ENCODE measurements at regions not wholly inside any gene's neighbourhood (a gene's known extent, or its start where the extent isn't known, plus 50 kb on each side); places are given as distances from the start of the nearest gene placed in this dataset.
"Not testable (repeated sequence)": the region's sequence is repeated elsewhere in the genome, so short reads cannot be mapped to it uniquely, and the experiment has no call there.

- not testable (repeated sequence) for H3K27ac Mint-ChIP-seq; ATAC-seq (ENCODE audit: low read depth in 2 of 2); H3K4me3 Mint-ChIP-seq; H3K9me3 Mint-ChIP-seq; DNase-seq; H3K4me1 Mint-ChIP-seq; H3K36me3 Mint-ChIP-seq
- peaks cover 0 to 12% (median 5%) of the 10 kb centered on the region in 3 donors for H3K27me3 Mint-ChIP-seq
These were observed 145.8 kb upstream of the G2E3 start for GRCh38 chr14:30413184-30413583.

- Mint-ChIP-seq H3K4me3 (no peak overlapping the region), H3K27me3 (peaks cover 7 to 11% (median 10%) of the 10 kb centered on the region in 3 donors), H3K27ac (no peak overlapping the region), H3K36me3 (no peaks in the 10 kb centered on the region), H3K4me1 (no peaks in the 10 kb centered on the region), H3K9me3 (peaks cover 0 to 5% (median 2%) of the 10 kb centered on the region in 7 donors)
- no peak for ATAC-seq (ENCODE audit: low read depth in 2 of 2)
- no peak for DNase-seq
These were observed 141.8 kb upstream of the G2E3 start for GRCh38 chr14:30417121-30417520.

- Mint-ChIP-seq H3K27me3 (peaks cover 7 to 11% (median 7%) of the 10 kb centered on the region in 3 donors), H3K36me3 (no peaks in the 10 kb centered on the region), H3K27ac (no peak overlapping the region), H3K9me3 (peaks cover 0 to 5% (median 0%) of the 10 kb centered on the region in 7 donors), H3K4me1 (no peaks in the 10 kb centered on the region), H3K4me3 (no peak overlapping the region)
- no peak for ATAC-seq (ENCODE audit: low read depth in 2 of 2)
- DNase-seq: no peak
These were observed 141.0 kb upstream of the G2E3 start for GRCh38 chr14:30417999-30418398.

- H3K36me3 Mint-ChIP-seq: no peaks in the 10 kb centered on the region
- DNase-seq: no peak
- peaks cover 7 to 19% (median 14%) of the 10 kb centered on the region in 3 donors for H3K27me3 Mint-ChIP-seq
- no peaks in the 10 kb centered on the region for H3K4me1 Mint-ChIP-seq
- no peak overlapping the region for H3K4me3 Mint-ChIP-seq
- no peak overlapping the region for H3K27ac Mint-ChIP-seq
- peaks cover 0 to 5% (median 0%) of the 10 kb centered on the region in 7 donors for H3K9me3 Mint-ChIP-seq
- ATAC-seq (ENCODE audit: low read depth in 2 of 2): no peak
These were observed 139.9 kb upstream of the G2E3 start for GRCh38 chr14:30419037-30419436.

- Mint-ChIP-seq H3K27ac (no peak overlapping the region), H3K4me1 (no peaks in the 10 kb centered on the region), H3K9me3 (peaks cover 0 to 5% (median 0%) of the 10 kb centered on the region in 7 donors), H3K36me3 (no peaks in the 10 kb centered on the region), H3K4me3 (no peak overlapping the region), H3K27me3 (peaks cover 7 to 26% (median 17%) of the 10 kb centered on the region in 3 donors)
- DNase-seq (no peak), ATAC-seq (ENCODE audit: low read depth in 2 of 2) (no peak)
These were observed 138.4 kb upstream of the G2E3 start for GRCh38 chr14:30420515-30420914.

GRCh38 chr14:30426463-30426862, 132.5 kb upstream of the G2E3 start:
- Mint-ChIP-seq H3K27me3 (peaks cover 0 to 16% (median 15%) of the 10 kb centered on the region in 3 donors), H3K9me3 (peaks cover 0 to 5% (median 0%) of the 10 kb centered on the region in 7 donors), H3K4me3 (no peak overlapping the region), H3K4me1 (no peaks in the 10 kb centered on the region), H3K27ac (no peak overlapping the region), H3K36me3 (no peaks in the 10 kb centered on the region)
- ATAC-seq (ENCODE audit: low read depth in 2 of 2) (no peak), DNase-seq (no peak)

GRCh38 chr14:30427401-30427800, 131.6 kb upstream of the G2E3 start:
- Mint-ChIP-seq H3K4me1 (no peaks in the 10 kb centered on the region), H3K9me3 (peaks cover 0 to 5% (median 0%) of the 10 kb centered on the region in 7 donors), H3K4me3 (no peak overlapping the region), H3K36me3 (no peaks in the 10 kb centered on the region), H3K27me3 (peaks cover 0 to 16% (median 15%) of the 10 kb centered on the region in 3 donors), H3K27ac (no peak overlapping the region)
- no peak for ATAC-seq (ENCODE audit: low read depth in 2 of 2)
- no peak for DNase-seq

- Mint-ChIP-seq H3K9me3 (peaks cover 0 to 5% (median 0%) of the 10 kb centered on the region in 7 donors), H3K27me3 (peaks cover 0 to 16% (median 15%) of the 10 kb centered on the region in 3 donors), H3K4me3 (no peak overlapping the region), H3K36me3 (no peaks in the 10 kb centered on the region), H3K27ac (no peak overlapping the region), H3K4me1 (no peaks in the 10 kb centered on the region)
- ATAC-seq (ENCODE audit: low read depth in 2 of 2) (no peak), DNase-seq (no peak)
These were observed 131.1 kb upstream of the G2E3 start for GRCh38 chr14:30427846-30428245.

GRCh38 chr14:30431552-30431951, 127.4 kb upstream of the G2E3 start:
- H3K36me3 Mint-ChIP-seq: no peaks in the 10 kb centered on the region
- no peaks in the 10 kb centered on the region for H3K4me1 Mint-ChIP-seq

GRCh38 chr14:30440961-30441360, 118.0 kb upstream of the G2E3 start:
- peaks cover 6 to 18% (median 12%) of the 10 kb centered on the region in 3 donors for H3K27me3 Mint-ChIP-seq
- H3K4me3 Mint-ChIP-seq: no peak overlapping the region
- no peak for DNase-seq
- no peak overlapping the region for H3K27ac Mint-ChIP-seq
- H3K36me3 Mint-ChIP-seq: no peaks in the 10 kb centered on the region
- H3K4me1 Mint-ChIP-seq: no peaks in the 10 kb centered on the region
- no peak for ATAC-seq (ENCODE audit: low read depth in 2 of 2)
- peaks cover 0 to 1% (median 0%) of the 10 kb centered on the region in 7 donors for H3K9me3 Mint-ChIP-seq

More at GRCh38 chr14:30431552-30431951, 127.4 kb upstream of the G2E3 start:
- no peak for ATAC-seq (ENCODE audit: low read depth in 2 of 2)
- Mint-ChIP-seq H3K27me3 (peaks cover 0 to 5% (median 0%) of the 10 kb centered on the region in 3 donors), H3K4me3 (no peak overlapping the region), H3K9me3 (peaks cover 0 to 3% (median 2%) of the 10 kb centered on the region in 7 donors), H3K27ac (no peak overlapping the region)
- DNase-seq: no peak

- Mint-ChIP-seq H3K27ac (no peak overlapping the region), H3K4me3 (no peak overlapping the region), H3K36me3 (no peaks in the 10 kb centered on the region), H3K9me3 (peaks cover 0 to 1% (median 0%) of the 10 kb centered on the region in 7 donors), H3K4me1 (no peaks in the 10 kb centered on the region), H3K27me3 (peaks cover 11 to 18% (median 12%) of the 10 kb centered on the region in 3 donors)
- ATAC-seq (ENCODE audit: low read depth in 2 of 2): no peak
- DNase-seq: no peak
These were observed 115.5 kb upstream of the G2E3 start for GRCh38 chr14:30443368-30444007.

- Mint-ChIP-seq H3K27me3 (peaks cover 11 to 18% (median 12%) of the 10 kb centered on the region in 3 donors), H3K9me3 (peaks cover 0 to 1% (median 0%) of the 10 kb centered on the region in 7 donors), H3K27ac (no peak overlapping the region), H3K4me3 (no peak overlapping the region), H3K36me3 (no peaks in the 10 kb centered on the region), H3K4me1 (no peaks in the 10 kb centered on the region)
- DNase-seq (no peak), ATAC-seq (ENCODE audit: low read depth in 2 of 2) (no peak)
These were observed 114.5 kb upstream of the G2E3 start for GRCh38 chr14:30444451-30444850.

GRCh38 chr14:30445011-30445793, 113.8 kb upstream of the G2E3 start:
- Mint-ChIP-seq H3K27me3 (peaks cover 11 to 17% (median 12%) of the 10 kb centered on the region in 3 donors), H3K4me1 (no peaks in the 10 kb centered on the region), H3K9me3 (peaks cover 0 to 1% (median 0%) of the 10 kb centered on the region in 7 donors), H3K36me3 (no peaks in the 10 kb centered on the region), H3K4me3 (no peak overlapping the region), H3K27ac (no peak overlapping the region)
- ATAC-seq (ENCODE audit: low read depth in 2 of 2): no peak
- DNase-seq: no peak

- no peaks in the 10 kb centered on the region for H3K4me1 Mint-ChIP-seq
- ATAC-seq (ENCODE audit: low read depth in 2 of 2): no peak
- DNase-seq: no peak
- H3K4me3 Mint-ChIP-seq: no peak overlapping the region
- H3K36me3 Mint-ChIP-seq: no peaks in the 10 kb centered on the region
- H3K27ac Mint-ChIP-seq: no peak overlapping the region
- H3K27me3 Mint-ChIP-seq: peaks cover 11 to 12% (median 11%) of the 10 kb centered on the region in 3 donors
- peaks cover 0 to 1% (median 0%) of the 10 kb centered on the region in 7 donors for H3K9me3 Mint-ChIP-seq
These were observed 113.1 kb upstream of the G2E3 start for GRCh38 chr14:30445852-30446251.
